A549 (cell line): ENCODE measurements at regions not wholly inside any gene's neighbourhood (a gene's known extent, or its start where the extent isn't known, plus 50 kb on each side); places are given as distances from the start of the nearest gene placed in this dataset.

Experiments
- small RNA-seq, 6 experiments: library from RNA; depleted of rRNA; stranded (forward); fragments of <200 nt; gene quantifications; one replicate each; pipeline ENCODE3, GENCODE V24; 2012

Small RNA genes lying in the stretch of these regions (small RNA-seq; reads per million reads assigned to genes)
- 0 reads per million in 6 experiments for gene AL356157.2
